Astrocyte (in vitro differentiated cells and primary cell): ENCODE measurements at regions not wholly inside any gene's neighbourhood (a gene's known extent, or its start where the extent isn't known, plus 50 kb on each side); places are given as distances from the start of the nearest gene placed in this dataset.

Experiments used
- EZH2 ChIP-seq: IDR thresholded peaks from 2 replicates; pipeline ENCODE4 v1.6.1; 2012; ENCODE audit warnings: mild to moderate bottlenecking, low read length, inconsistent platforms; ENCODE audit not compliant: insufficient read depth
- TF ChIP-seq, protein P1 (sequence below): IDR thresholded peaks from 2 replicates; pipeline ENCODE4 v1.5.1; 2011; ENCODE audit warnings: low read depth, mild to moderate bottlenecking, inconsistent platforms, low read length, moderate library complexity; ENCODE audit not compliant: insufficient read depth

GRCh38 chr2:42923580-42924417 is 131.4 kb upstream of the HAAO start:
- TF ChIP-seq, protein P1, sequence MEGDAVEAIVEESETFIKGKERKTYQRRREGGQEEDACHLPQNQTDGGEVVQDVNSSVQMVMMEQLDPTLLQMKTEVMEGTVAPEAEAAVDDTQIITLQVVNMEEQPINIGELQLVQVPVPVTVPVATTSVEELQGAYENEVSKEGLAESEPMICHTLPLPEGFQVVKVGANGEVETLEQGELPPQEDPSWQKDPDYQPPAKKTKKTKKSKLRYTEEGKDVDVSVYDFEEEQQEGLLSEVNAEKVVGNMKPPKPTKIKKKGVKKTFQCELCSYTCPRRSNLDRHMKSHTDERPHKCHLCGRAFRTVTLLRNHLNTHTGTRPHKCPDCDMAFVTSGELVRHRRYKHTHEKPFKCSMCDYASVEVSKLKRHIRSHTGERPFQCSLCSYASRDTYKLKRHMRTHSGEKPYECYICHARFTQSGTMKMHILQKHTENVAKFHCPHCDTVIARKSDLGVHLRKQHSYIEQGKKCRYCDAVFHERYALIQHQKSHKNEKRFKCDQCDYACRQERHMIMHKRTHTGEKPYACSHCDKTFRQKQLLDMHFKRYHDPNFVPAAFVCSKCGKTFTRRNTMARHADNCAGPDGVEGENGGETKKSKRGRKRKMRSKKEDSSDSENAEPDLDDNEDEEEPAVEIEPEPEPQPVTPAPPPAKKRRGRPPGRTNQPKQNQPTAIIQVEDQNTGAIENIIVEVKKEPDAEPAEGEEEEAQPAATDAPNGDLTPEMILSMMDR, result no peak
- no peak for TF ChIP-seq EZH2
